GM21360 (cell line): ENCODE measurements at regions not wholly inside any gene's neighbourhood (a gene's known extent, or its start where the extent isn't known, plus 50 kb on each side); places are given as distances from the start of the nearest gene placed in this dataset.
A peak's percentile ranks its signal among the peaks of the same experiment; 100 is the strongest.
"Not testable (repeated sequence)": the region's sequence is repeated elsewhere in the genome, so short reads cannot be mapped to it uniquely, and the experiment has no call there.

ENCODE experiments used
- ATAC-seq: cut with Tn5 transposase; IDR thresholded peaks from one replicate; pipeline ENCODE4 v1.9.1; 2021; ENCODE audit warnings: mild to moderate bottlenecking, moderate library complexity; ENCODE audit not compliant: unreplicated experiment

DNA sequence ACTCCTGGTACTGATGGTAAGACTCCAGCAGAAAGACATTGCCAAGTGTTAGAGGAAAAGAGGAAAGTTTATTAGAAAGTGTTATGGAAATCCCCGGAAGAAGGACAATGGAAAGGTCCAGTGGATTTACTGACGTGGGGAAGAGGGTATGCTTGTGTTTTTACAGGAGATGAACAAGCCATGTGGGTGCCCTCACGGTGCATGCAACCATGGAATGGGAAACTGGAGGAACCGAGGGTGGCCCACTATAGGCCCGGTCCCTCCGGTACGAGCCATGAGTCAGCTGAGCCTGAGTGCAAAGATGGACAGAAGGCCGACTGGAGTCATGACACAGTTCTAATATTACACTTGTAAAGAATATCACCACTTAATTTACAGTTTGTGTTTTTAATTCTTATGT lies 123.3 kb upstream of the ZCCHC13 start:
- ATAC-seq, result no peak

- ATAC-seq, result no peak
Measured at GRCh38 chrX:74179990-74180389, 124.0 kb upstream of the ZCCHC13 start.

DNA sequence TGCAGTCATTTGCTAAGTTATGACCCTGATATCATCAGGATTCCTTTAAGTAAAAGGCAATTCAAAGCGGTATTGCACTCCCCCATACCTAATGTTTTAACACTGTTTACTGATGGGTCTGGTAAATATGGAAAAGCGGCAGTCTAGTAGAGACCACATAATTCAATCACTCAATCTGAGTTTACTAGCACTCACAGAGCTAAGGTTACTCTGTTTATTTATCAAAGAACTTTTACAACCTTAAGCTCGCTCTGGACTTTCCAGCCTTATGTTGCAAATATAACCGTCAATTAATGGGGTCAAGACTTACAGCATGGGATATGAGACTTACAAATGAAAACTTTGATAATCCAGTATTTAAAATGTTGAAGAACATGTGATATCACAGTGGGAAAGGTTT lies 124.5 kb upstream of the ZCCHC13 start:
- ATAC-seq, result no peak

- no peak for ATAC-seq
Measured at GRCh38 chrX:74179071-74179470, 124.9 kb upstream of the ZCCHC13 start.

DNA sequence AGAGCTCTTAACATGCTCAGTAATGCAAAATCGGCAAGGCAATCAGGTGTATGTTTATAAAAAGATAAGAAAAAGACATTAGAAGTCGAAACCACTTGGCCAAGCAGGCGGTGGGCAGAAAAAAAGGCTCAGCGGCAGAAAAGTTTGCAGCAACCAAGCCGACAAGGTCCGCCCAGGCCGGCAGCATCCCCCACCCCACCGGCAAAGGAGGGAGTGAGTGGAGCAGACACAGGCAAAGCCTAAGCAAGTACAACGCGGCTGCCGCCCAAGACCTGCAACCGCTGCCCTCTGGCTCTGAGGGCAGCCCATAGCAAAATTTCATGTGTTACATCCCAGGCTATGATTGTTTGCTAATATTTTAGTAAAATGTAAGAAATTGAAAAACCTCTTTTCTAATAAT lies 125.4 kb upstream of the ZCCHC13 start:
- ATAC-seq, result no peak

GRCh38 chrX:74171465-74171864 lies 132.5 kb upstream of the ZCCHC13 start:
- ATAC-seq, result no peak

DNA sequence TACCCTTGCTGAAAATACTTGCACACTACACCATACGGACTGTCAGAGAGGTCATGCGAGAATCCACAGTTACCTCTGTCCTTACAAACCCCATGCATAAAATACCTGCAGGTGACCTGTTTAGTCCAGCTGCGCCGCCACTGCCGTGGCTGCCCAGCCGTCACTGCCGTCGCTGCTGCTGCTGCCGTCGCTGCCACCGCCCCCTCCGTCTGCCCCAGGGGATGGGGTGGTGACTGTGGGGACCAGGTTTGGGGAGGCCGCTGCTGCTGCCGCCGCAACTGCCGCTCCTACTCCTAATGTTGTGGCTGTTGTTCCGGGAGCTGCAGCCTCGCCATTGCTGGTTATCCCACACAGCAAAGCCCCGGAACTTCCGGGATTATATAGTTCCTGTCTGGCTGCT lies 141.8 kb upstream of the ZCCHC13 start:
- ATAC-seq, result no peak

- ATAC-seq, result no peak
Measured at GRCh38 chrX:74160816-74161215, 143.2 kb upstream of the ZCCHC13 start.

GRCh38 chrX:74160358-74160757 lies 143.6 kb upstream of the ZCCHC13 start:
- no peak for ATAC-seq

DNA sequence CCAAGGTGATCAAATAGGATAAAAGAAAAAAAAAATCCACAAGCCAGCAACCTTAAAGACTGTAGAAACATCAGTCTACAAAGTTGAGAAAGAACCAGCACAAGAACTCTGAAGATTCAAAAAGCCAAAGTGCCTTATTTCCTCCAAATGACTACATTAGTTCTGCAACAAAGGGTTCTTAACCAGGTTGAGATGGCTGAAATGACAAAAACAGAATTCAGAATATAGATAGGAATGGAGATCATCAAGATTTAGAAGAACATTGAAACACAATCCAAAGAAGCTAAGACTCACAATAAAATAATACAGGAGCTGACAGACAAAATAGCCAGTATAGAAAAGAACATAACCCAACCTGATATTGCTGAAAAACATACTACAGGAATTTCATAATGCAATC lies 156.5 kb upstream of the ZCCHC13 start:
- ATAC-seq, result no peak

- ATAC-seq, result no peak
Measured at GRCh38 chrX:74138943-74139342, 165.0 kb upstream of the ZCCHC13 start.

DNA sequence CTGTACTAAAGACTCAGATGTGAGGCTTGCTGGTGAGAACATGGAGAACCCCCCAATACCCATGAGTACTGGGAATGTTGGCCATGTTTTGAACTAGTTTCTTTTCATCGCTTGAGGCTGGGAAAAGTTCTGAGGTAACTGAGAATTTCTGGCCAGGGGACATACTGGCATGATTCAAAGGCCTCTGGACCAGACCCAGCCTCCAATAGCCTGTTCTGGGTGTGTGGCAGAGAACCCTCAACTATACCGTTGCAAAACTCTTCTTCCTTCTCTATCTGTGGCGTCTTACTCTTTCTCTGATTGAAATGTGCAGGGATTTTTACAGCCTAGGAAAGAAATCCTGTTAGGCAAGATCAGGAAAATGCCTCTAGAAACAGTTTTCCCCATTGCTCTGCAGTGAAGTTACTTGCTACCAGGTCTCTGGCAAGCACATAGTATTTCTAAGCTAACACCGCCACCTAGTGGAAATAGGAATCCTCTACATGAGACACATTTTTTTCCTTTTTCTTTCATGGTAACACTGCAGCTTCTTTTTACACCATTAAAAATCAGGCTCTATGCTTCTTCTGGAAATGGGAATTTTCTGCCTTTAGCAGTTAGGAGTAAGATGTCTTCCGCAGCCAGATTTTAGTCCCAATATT lies 170.7 kb upstream of the ZCCHC13 start:
- ATAC-seq, result peak; percentile 60

GRCh38 chrX:74132280-74132679 lies 171.7 kb upstream of the ZCCHC13 start:
- ATAC-seq, result no peak

GRCh38 chrX:74119016-74119910 lies 184.7 kb upstream of the ZCCHC13 start:
- ATAC-seq, result no peak

GRCh38 chrX:74117962-74118902 lies 185.7 kb upstream of the ZCCHC13 start:
- ATAC-seq, result no peak

DNA sequence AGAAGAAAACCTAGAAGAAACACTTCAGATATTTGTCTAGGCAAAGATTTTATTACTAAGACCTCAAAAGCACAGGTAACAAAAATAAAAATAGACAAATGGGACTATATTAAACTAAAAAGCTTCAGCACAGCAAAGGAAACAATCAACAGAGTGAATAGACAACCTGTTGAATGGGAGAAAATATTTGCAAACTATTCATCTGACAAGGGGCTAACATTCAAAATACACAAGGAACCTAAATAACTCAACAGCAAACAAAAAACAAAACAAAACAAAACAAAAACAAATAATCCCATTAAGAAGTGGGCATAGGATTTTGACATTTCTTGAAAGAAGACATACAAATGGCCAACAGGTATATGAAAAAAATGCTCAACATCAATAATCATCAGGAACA lies 192.7 kb upstream of the ZCCHC13 start:
- no peak for ATAC-seq

- ATAC-seq, result no peak
Measured at GRCh38 chrX:74107666-74108065, 196.3 kb upstream of the ZCCHC13 start.

- no peak for ATAC-seq
Measured at GRCh38 chrX:74104356-74105015, 199.5 kb upstream of the ZCCHC13 start.

GRCh38 chrX:74098407-74098806 lies 205.6 kb upstream of the ZCCHC13 start:
- not testable (repeated sequence) for ATAC-seq

DNA sequence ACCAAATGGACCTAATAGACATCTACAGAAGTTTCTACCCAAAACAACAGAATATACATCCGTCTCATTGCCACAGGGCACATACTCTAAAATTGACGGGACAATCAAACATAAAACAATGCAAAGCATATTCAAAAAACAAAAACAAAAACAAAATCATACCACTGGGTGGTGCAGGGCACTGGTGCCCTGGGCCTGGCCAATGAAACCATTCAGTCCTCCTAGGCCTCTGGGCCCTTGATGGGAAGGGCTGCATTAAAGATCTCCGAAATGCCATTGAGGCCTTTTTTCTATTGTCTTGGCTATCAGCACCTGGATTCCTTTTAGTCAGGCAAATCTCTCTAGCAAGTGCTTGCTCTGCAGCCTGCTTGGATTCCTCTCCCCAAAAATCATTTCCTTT lies 213.9 kb upstream of the ZCCHC13 start:
- no peak for ATAC-seq
